ENCODE measurements at regions not wholly inside any gene's neighbourhood (a gene's known extent, or its start where the extent isn't known, plus 50 kb on each side); places are given as distances from the start of the nearest gene placed in this dataset.
"Not testable (repeated sequence)": the region's sequence is repeated elsewhere in the genome, so short reads cannot be mapped to it uniquely, and the experiment has no call there.

DNA sequence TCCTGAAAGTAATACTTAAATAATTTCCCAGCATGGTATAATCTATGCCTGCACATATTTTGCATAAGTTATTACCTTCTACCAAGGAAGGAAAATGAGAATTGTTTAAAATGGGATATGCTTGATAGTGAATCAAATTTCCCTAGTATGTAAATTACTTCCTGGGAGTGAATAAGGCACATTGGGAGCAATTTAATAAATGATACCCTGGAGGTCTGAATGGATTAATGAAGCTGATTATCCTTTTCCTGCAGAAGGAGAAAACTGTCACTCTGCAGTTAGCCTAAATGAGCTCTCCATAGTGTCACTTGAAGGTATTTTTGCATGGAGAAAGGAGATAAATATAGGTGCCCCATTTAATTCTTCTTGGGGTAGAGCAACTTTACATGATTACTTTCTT, 2212.0 kb downstream of the PCDH7 start:
- no peak for DNase-seq (ENCODE audit: extremely low spot score)
- ChIA-PET POLR2A (no interaction called here), CTCF (no interaction called here)
- TF ChIP-seq, protein P1, sequence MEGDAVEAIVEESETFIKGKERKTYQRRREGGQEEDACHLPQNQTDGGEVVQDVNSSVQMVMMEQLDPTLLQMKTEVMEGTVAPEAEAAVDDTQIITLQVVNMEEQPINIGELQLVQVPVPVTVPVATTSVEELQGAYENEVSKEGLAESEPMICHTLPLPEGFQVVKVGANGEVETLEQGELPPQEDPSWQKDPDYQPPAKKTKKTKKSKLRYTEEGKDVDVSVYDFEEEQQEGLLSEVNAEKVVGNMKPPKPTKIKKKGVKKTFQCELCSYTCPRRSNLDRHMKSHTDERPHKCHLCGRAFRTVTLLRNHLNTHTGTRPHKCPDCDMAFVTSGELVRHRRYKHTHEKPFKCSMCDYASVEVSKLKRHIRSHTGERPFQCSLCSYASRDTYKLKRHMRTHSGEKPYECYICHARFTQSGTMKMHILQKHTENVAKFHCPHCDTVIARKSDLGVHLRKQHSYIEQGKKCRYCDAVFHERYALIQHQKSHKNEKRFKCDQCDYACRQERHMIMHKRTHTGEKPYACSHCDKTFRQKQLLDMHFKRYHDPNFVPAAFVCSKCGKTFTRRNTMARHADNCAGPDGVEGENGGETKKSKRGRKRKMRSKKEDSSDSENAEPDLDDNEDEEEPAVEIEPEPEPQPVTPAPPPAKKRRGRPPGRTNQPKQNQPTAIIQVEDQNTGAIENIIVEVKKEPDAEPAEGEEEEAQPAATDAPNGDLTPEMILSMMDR (IDR thresholded peaks at IDR 0.05; ENCODE audit: control extremely low read depth, extremely low read depth, low read depth, missing control alignments), result no peak

DNA sequence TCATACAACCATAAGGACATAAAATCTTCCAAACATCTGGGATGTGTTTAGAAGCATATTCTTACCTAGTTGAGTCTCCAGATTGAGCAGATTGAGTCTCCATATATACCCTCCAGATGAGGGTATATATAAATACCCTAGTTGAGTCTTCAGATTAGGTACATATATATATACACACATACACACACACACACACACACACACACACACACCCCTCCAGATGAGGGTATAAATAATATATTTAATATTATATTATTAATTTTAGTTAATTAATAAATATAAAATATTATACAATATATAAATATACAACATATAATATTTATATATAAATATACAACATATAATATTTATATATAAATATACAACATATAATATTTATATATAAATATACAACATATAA, 2219.1 kb downstream of the PCDH7 start:
- CTCF ChIA-PET; POLR2A ChIA-PET; DNase-seq (ENCODE audit: extremely low spot score): not testable (repeated sequence)

GRCh38 chr4:32950866-32951265, 2230.7 kb downstream of the PCDH7 start:
- DNase-seq (ENCODE audit: extremely low spot score), result no peak
- POLR2A ChIA-PET, result no interaction called here
- TF ChIP-seq, protein P1 (IDR thresholded peaks at IDR 0.05; ENCODE audit: control extremely low read depth, extremely low read depth, low read depth, missing control alignments), result no peak
- CTCF ChIA-PET, result no interaction called here

DNA sequence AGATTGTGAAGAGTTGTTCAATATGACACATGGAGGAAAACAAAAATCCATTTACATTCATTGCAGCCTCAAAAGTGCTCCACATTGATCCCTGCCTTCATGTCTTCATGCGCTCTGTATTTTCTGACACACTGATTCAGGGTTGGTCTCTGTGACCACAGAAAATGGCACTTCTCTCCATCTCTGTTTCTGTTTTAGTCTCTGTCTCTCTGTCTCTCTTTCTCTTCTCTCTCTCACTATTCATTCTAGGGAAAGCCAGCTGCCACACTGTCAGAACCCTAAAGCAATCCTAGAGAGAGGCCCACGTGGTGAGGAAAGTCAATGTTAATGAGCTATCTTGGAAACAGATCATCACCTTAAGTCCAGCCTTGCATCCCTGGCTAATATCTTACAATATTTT, 2238.4 kb downstream of the PCDH7 start:
- ChIA-PET CTCF (no interaction called here), POLR2A (no interaction called here)
- no peak for DNase-seq (ENCODE audit: extremely low spot score)

GRCh38 chr4:32962100-32962499, 2241.9 kb downstream of the PCDH7 start:
- POLR2A ChIA-PET, result no interaction called here
- TF ChIP-seq, protein P1 (IDR thresholded peaks at IDR 0.05; ENCODE audit: control extremely low read depth, extremely low read depth, low read depth, missing control alignments), result no peak
- CTCF ChIA-PET, result no interaction called here
- DNase-seq (ENCODE audit: extremely low spot score), result no peak

More for the DNA sequence above, 2238.4 kb downstream of the PCDH7 start:
- TF ChIP-seq, protein P1 (IDR thresholded peaks at IDR 0.05; ENCODE audit: control extremely low read depth, extremely low read depth, low read depth, missing control alignments), result no peak

GRCh38 chr4:32985256-32985655, 2265.1 kb downstream of the PCDH7 start:
- no peak for DNase-seq (ENCODE audit: extremely low spot score)
- CTCF ChIA-PET, result no interaction called here
- TF ChIP-seq, protein P1 (IDR thresholded peaks at IDR 0.05; ENCODE audit: control extremely low read depth, extremely low read depth, low read depth, missing control alignments), result no peak
- POLR2A ChIA-PET, result no interaction called here

- ChIA-PET POLR2A (no interaction called here), CTCF (no interaction called here)
- TF ChIP-seq, protein P1 (IDR thresholded peaks at IDR 0.05; ENCODE audit: control extremely low read depth, extremely low read depth, low read depth, missing control alignments), result no peak
- no peak for DNase-seq (ENCODE audit: extremely low spot score)
Observed at GRCh38 chr4:32986236-32986635, 2266.1 kb downstream of the PCDH7 start.
